Body of pancreas (tissue), 4 donors: ENCODE measurements at regions not wholly inside any gene's neighbourhood (a gene's known extent, or its start where the extent isn't known, plus 50 kb on each side); places are given as distances from the start of the nearest gene placed in this dataset.
A peak's percentile ranks its signal among the peaks of the same experiment; 100 is the strongest.

Experiments
- ATAC-seq: fragments of 150-250 bp; one replicate; pipeline ENCODE4 v1.9.1; 2016
- DNase-seq, 4 donors: peaks; one replicate each; pipeline ENCODE4 v3.0.0-alpha.2; 2019
- H3K27ac ChIP-seq, 4 donors: fragments of 200-600 bp; sonication (generic); 1 replicate in 3 of 4; 2 replicates in 1 of 4; pipeline versions ENCODE4 v1.5.1 to v1.6.1; 2016 to 2019; ENCODE audit warnings: mild to moderate bottlenecking in 1 of 4, mixed read lengths in 1 of 4, moderate library complexity in 1 of 4
- H3K27me3 ChIP-seq, 2 donors: fragments of 200-600 bp; sonication (generic); one replicate each; pipeline ENCODE4 v1.6.0; 2016; ENCODE audit warnings: mild to moderate bottlenecking in 1 of 2
- H3K36me3 ChIP-seq, 2 donors: fragments of 200-600 bp; sonication (generic); replicated peaks in 1 of 2; 2 replicates each; pipeline ENCODE4 v1.5.1; 2016; ENCODE audit warnings: low read depth in 2 of 2; ENCODE audit not compliant: insufficient read depth in 1 of 2
- H3K4me1 ChIP-seq: fragments of 200-600 bp; sonication (generic); one replicate; pipeline ENCODE4 v1.6.0; 2016
- H3K4me3 ChIP-seq, 2 donors: fragments of 200-600 bp; sonication (generic); 1 replicate in 1 of 2; 2 replicates in 1 of 2; pipeline ENCODE4 v1.5.1; 2016 to 2019
- H3K9me3 ChIP-seq, 3 donors: fragments of 200-600 bp; sonication (generic); 1 replicate in 2 of 3; 2 replicates in 1 of 3; pipeline ENCODE4 v1.5.1; 2016
- POLR2A ChIP-seq, 3 donors: fragments of 450-650 bp; IDR thresholded peaks; one replicate each; pipeline ENCODE4 v1.6.1; 2016; ENCODE audit warnings: antibody characterized with exemption in 3 of 3, mild to moderate bottlenecking in 2 of 3
- WGBS, 2 donors: methylation state at CpG; one replicate each; pipeline ENCODE4 v1.1.5; 2017; 5-methylcytosine and 5-hydroxymethylcytosine counted together
- intact Hi-C: fragments of 100-400 bp; cut with DNase I; formaldehyde crosslinking; loops from one replicate; pipeline ENCODE4 v1.15.1; 2023
- TF ChIP-seq, protein P1 (sequence below), 7 experiments: fragments of 450-650 bp in 4 of 7; fragments of 200-600 bp in 3 of 7; sonication (generic) in 3 of 7; IDR thresholded peaks; one replicate each; pipeline ENCODE4 v1.5.1; 2016 to 2019; ENCODE audit warnings: antibody characterized with exemption in 7 of 7

DNA sequence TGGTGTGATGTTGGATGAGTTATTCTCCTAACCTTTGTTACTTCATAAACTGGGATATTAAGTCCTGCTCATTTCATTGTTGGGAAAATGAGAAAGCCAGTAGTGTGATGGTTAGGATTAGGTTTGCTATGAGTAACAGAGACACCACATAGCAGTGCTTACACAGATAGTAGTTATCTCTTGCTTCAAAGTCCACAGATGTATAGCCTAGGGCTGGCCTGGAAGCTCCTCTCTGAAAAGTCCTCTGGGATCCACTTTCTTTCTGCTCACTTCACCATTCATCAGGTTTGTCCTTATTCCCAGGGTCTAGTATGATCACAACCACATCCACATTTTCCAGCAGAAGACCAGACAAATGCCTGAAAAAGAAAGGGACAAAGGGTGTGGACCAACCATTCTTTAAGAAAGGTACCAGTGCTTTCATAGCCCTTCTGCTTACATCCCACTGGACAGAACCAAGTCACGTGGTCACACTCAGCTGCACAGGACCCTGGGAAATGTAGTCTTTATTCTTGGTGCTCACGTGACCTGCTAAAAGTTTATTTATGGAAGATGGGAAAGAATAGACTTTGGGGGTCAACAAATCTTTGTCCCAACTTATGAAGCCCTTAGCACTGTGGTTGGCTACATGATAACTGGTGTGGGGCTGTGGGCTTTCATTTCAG lies 108.9 kb downstream of the INSIG2 start:
- Histone ChIP-seq H3K36me3 (no peaks in the 10 kb centered on the region), H3K9me3 (no peaks in the 10 kb centered on the region), H3K4me3 (no peak overlapping the region), H3K27me3 (no peaks in the 10 kb centered on the region), H3K27ac (no peak overlapping the region), H3K4me1 (no peaks in the 10 kb centered on the region)
- DNase-seq (no peak), ATAC-seq (no peak)
- 59 to 63% methylated on average over 2 of the region's 2 CpGs for WGBS, 2 donors
- no peak for TF ChIP-seq POLR2A (IDR thresholded peaks at IDR 0.05)
- TF ChIP-seq, protein P1, sequence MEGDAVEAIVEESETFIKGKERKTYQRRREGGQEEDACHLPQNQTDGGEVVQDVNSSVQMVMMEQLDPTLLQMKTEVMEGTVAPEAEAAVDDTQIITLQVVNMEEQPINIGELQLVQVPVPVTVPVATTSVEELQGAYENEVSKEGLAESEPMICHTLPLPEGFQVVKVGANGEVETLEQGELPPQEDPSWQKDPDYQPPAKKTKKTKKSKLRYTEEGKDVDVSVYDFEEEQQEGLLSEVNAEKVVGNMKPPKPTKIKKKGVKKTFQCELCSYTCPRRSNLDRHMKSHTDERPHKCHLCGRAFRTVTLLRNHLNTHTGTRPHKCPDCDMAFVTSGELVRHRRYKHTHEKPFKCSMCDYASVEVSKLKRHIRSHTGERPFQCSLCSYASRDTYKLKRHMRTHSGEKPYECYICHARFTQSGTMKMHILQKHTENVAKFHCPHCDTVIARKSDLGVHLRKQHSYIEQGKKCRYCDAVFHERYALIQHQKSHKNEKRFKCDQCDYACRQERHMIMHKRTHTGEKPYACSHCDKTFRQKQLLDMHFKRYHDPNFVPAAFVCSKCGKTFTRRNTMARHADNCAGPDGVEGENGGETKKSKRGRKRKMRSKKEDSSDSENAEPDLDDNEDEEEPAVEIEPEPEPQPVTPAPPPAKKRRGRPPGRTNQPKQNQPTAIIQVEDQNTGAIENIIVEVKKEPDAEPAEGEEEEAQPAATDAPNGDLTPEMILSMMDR (IDR thresholded peaks at IDR 0.05): no peak
- intact Hi-C loops: no loop called here

DNA sequence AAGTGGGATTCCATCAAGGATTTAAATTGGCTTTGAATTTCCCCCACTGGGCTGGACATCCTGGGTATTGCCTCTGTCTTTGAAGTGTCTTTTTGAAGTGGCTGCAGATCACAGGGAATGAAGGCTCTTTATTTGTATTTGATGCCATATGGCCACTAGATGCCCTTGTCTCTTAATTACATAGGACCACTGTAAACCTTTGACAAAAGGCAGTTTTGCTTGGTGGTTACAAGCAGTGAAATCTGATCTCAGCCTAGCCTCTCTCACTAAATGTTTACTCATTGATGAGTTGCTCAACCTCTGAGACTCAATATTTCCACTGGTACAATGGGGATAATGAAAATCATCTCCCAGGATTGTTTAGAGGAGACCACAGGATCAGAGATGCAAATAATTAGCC lies 102.2 kb downstream of the INSIG2 start:
- no peak for ATAC-seq
- H3K4me3 ChIP-seq: no peak overlapping the region
- H3K27me3 ChIP-seq: no peaks in the 10 kb centered on the region
- DNase-seq: no peak
- no peaks in the 10 kb centered on the region for H3K9me3 ChIP-seq
- H3K27ac ChIP-seq: no peak overlapping the region
- intact Hi-C loops: no loop called here
- peaks cover 4% of the 10 kb centered on the region for H3K4me1 ChIP-seq
- TF ChIP-seq POLR2A (IDR thresholded peaks at IDR 0.05): no peak
- TF ChIP-seq, protein P1 (IDR thresholded peaks at IDR 0.05): no peak
- H3K36me3 ChIP-seq: no peaks in the 10 kb centered on the region

DNA sequence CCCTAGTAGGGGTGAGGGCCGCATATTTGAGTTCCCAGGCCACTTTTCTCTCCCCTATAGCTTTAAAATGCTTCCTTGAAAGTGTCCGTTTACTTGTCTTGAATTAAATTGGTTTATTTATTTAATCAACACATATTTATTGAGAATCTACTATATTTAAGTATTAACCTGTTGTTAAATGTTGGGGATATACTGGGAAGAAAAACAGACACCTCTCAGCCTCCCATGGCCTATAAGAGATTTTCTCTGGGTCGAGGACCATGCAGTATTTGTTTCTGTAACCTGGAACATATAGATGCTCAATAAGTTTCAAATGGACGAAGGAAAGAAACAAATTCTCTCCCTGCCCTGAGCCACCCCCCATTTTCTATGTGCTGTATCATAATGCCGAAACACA lies 98.6 kb downstream of the INSIG2 start:
- 86 to 92% methylated on average over 5 of the region's 5 CpGs for WGBS, 2 donors
- H3K4me3 ChIP-seq: no peak overlapping the region
- no peak for TF ChIP-seq POLR2A (IDR thresholded peaks at IDR 0.05)
- TF ChIP-seq, protein P1 (IDR thresholded peaks at IDR 0.05): no peak
- H3K27me3 ChIP-seq: no peaks in the 10 kb centered on the region
- no peaks in the 10 kb centered on the region for H3K9me3 ChIP-seq
- DNase-seq (no peak), ATAC-seq (no peak)
- intact Hi-C loops: no loop called here
- no peaks in the 10 kb centered on the region for H3K36me3 ChIP-seq
- peaks cover 9% of the 10 kb centered on the region for H3K4me1 ChIP-seq
- H3K27ac ChIP-seq: peak overlapping the region in 3 of 4 donors; percentile 68 to 83 (median 69)

DNA sequence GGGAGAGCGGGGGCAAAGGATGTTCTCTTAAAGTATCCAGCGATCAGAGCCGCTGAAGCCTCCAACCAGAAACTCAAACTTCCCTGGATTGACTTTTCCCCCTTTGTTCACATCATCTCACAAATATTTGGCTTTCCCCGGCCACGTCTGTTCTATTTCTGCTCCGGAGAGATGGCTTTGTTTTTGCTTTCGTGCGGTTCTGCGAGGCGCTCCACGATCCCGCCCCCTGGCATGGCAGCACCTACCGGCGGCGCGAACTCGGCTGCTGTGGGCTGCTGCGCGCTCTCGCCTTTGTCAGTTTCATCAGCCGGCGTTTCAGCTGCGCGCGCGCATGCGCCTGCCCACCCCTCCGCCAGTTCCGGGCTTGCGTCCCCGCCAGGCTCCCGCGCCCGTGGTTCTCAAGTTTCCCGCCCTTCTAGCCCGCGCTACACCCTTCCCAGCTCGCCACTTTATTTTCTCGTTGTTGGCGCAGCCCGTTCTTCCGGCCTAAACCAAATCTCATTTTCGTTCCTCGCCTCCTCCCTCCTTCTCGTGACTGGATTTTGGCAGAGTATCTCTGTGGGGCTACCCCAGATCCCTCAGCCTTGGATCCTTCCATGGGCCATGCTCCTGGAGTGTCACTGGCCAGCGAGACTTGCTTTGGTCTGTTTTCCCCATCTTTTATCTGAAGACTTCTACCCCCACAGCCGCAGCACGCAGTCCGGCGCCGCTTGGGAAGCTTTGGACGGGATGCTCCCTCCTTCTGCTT lies 98.0 kb downstream of the INSIG2 start:
- intact Hi-C loops: no loop called here
- Histone ChIP-seq H3K4me1 (peaks cover 9% of the 10 kb centered on the region), H3K9me3 (no peaks in the 10 kb centered on the region), H3K36me3 (no peaks in the 10 kb centered on the region), H3K27ac (peak overlapping the region; percentile 68 to 83 (median 68)), H3K27me3 (no peaks in the 10 kb centered on the region), H3K4me3 (peak overlapping the region; percentile 16 to 64)
- WGBS, 2 donors: 9 to 11% methylated on average over 52 of the region's 52 CpGs
- peak; percentile 94 for ATAC-seq
- TF ChIP-seq, protein P1 (IDR thresholded peaks at IDR 0.05): peak in 4 of 7 experiments; percentile 36 to 43 (median 38)
- TF ChIP-seq POLR2A (IDR thresholded peaks at IDR 0.05): peak; percentile 65 to 80 (median 73)
- DNase-seq: peak; percentile 86 to 91 (median 90)
